ENCODE measurements at regions not wholly inside any gene's neighbourhood (a gene's known extent, or its start where the extent isn't known, plus 50 kb on each side); places are given as distances from the start of the nearest gene placed in this dataset.
"Not testable (repeated sequence)": the region's sequence is repeated elsewhere in the genome, so short reads cannot be mapped to it uniquely, and the experiment has no call there.

GRCh38 chr2:82013641-82014040, 1709.1 kb upstream of the LRRTM1 start:
- no peaks in the 10 kb centered on the region for H3K27me3 ChIP-seq
- DNase-seq: no peak
- no peaks in the 10 kb centered on the region for H3K36me3 ChIP-seq
- intact Hi-C loops (cut with DNase I): no loop called here
- no peaks in the 10 kb centered on the region for H3K9me3 ChIP-seq
- no peak overlapping the region for H3K4me3 ChIP-seq
- TF ChIP-seq CTCF (IDR thresholded peaks at IDR 0.05) (no peak), POLR2A (IDR thresholded peaks at IDR 0.05) (no peak), EP300 (IDR thresholded peaks at IDR 0.05) (no peak)
- H3K4me1 ChIP-seq (ENCODE audit: insufficient read depth): no peaks in the 10 kb centered on the region
- no peak overlapping the region for H3K27ac ChIP-seq
- WGBS, 3 donors: 28 to 37% (median 31%) methylated on average over 6 of the region's 6 CpGs

- Histone ChIP-seq H3K4me1 (ENCODE audit: insufficient read depth) (no peaks in the 10 kb centered on the region), H3K36me3 (no peaks in the 10 kb centered on the region), H3K9me3 (no peaks in the 10 kb centered on the region), H3K27me3 (no peaks in the 10 kb centered on the region), H3K27ac (no peak overlapping the region), H3K4me3 (no peak overlapping the region)
- intact Hi-C loops (cut with DNase I): no loop called here
- WGBS, 3 donors: 46 to 57% (median 50%) methylated on average over 3 of the region's 3 CpGs
- no peak for DNase-seq
- TF ChIP-seq CTCF (IDR thresholded peaks at IDR 0.05) (no peak), POLR2A (IDR thresholded peaks at IDR 0.05) (no peak), EP300 (IDR thresholded peaks at IDR 0.05) (no peak)
These were observed 1702.6 kb upstream of the LRRTM1 start for GRCh38 chr2:82007071-82007664.

- H3K27ac ChIP-seq; H3K27me3 ChIP-seq; DNase-seq; H3K4me1 ChIP-seq (ENCODE audit: insufficient read depth); H3K4me3 ChIP-seq; intact Hi-C loops (cut with DNase I); H3K9me3 ChIP-seq; H3K36me3 ChIP-seq: not testable (repeated sequence)
- WGBS, 3 donors: 70 to 77% (median 73%) methylated on average over 5 of the region's 5 CpGs
These were observed 1701.3 kb upstream of the LRRTM1 start for GRCh38 chr2:82005889-82006288.

DNA sequence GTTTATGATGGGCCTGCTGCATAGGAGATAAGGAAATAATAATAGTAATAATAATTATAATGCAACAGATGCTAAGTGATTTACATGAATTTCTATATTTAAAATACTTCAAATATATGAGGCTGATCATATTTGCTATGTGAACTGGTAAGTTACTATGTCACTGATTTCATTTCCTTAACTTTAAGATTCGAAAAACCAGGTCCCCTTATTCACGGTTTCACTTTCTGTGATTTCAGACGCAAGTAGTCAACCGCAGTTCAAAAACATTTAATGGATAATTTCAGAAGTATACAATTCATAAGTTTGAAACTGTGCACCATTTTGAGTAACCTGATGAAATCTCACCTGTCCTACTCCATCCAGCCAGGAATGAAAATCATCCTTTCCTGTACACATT, 1697.1 kb upstream of the LRRTM1 start:
- no peaks in the 10 kb centered on the region for H3K36me3 ChIP-seq
- intact Hi-C loops (cut with DNase I): no loop called here
- DNase-seq: no peak
- no peak overlapping the region for H3K27ac ChIP-seq
- H3K9me3 ChIP-seq: no peaks in the 10 kb centered on the region
- TF ChIP-seq POLR2A (IDR thresholded peaks at IDR 0.05): no peak
- TF ChIP-seq CTCF (IDR thresholded peaks at IDR 0.05): no peak
- no peak for TF ChIP-seq EP300 (IDR thresholded peaks at IDR 0.05)
- no peaks in the 10 kb centered on the region for H3K4me1 ChIP-seq (ENCODE audit: insufficient read depth)
- 68 to 91% (median 82%) methylated on average over 4 of the region's 4 CpGs for WGBS, 3 donors
- H3K4me3 ChIP-seq: no peak overlapping the region
- peaks cover 3% of the 10 kb centered on the region for H3K27me3 ChIP-seq

DNA sequence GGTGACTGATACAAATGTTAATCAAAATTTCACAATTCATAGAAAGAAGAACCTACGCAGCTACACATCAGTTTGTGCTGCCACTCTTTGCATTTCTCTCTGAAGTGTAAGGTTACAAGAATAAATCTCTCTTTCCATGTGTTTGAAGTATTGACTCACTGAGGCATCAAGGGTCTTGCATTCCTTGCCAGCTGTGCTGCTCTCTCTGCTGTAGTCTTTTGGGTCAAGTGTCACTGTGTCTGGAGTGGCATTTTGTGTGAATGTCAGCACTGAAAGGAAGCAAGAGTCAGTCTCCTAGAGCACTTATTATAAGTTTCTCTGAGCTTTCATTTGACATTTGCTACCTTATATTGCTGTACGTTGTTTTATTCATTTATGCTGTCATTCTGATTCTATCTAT, 1696.1 kb upstream of the LRRTM1 start:
- TF ChIP-seq CTCF (IDR thresholded peaks at IDR 0.05) (no peak), POLR2A (IDR thresholded peaks at IDR 0.05) (no peak), EP300 (IDR thresholded peaks at IDR 0.05) (no peak)
- WGBS, 3 donors: 76 to 87% (median 78%) methylated on average over 2 of the region's 2 CpGs

More for the DNA sequence above, 1696.1 kb upstream of the LRRTM1 start:
- Histone ChIP-seq H3K4me1 (ENCODE audit: insufficient read depth) (no peaks in the 10 kb centered on the region), H3K4me3 (no peak overlapping the region), H3K27ac (no peak overlapping the region), H3K36me3 (no peaks in the 10 kb centered on the region), H3K9me3 (no peaks in the 10 kb centered on the region), H3K27me3 (peaks cover 3% of the 10 kb centered on the region)
- intact Hi-C loops (cut with DNase I): no loop called here
- DNase-seq: no peak

Data from ovary (tissue), 7 donors.